ENCODE measurements at regions not wholly inside any gene's neighbourhood (a gene's known extent, or its start where the extent isn't known, plus 50 kb on each side); places are given as distances from the start of the nearest gene placed in this dataset.
"Not testable (repeated sequence)": the region's sequence is repeated elsewhere in the genome, so short reads cannot be mapped to it uniquely, and the experiment has no call there.

GRCh38 chr9:109976303-109976702 is 196.3 kb downstream of the PALM2AKAP2 start:
- Mint-ChIP-seq H3K36me3 (ENCODE audit: low read depth) (peaks cover 12% of the 10 kb centered on the region), H3K4me1 (ENCODE audit: low read depth) (peaks cover 59% of the 10 kb centered on the region), H3K4me3 (no peak overlapping the region), H3K9me3 (peaks cover 3% of the 10 kb centered on the region), H3K27me3 (ENCODE audit: low read depth) (no peaks in the 10 kb centered on the region), H3K27ac (no peak overlapping the region)

GRCh38 chr9:109977521-109977920 is 197.5 kb downstream of the PALM2AKAP2 start:
- no peaks in the 10 kb centered on the region for H3K27me3 Mint-ChIP-seq (ENCODE audit: low read depth)
- peaks cover 47% of the 10 kb centered on the region for H3K4me1 Mint-ChIP-seq (ENCODE audit: low read depth)
- peaks cover 10% of the 10 kb centered on the region for H3K9me3 Mint-ChIP-seq
- H3K27ac Mint-ChIP-seq = no peak overlapping the region
- H3K36me3 Mint-ChIP-seq (ENCODE audit: low read depth) = peaks cover 13% of the 10 kb centered on the region
- H3K4me3 Mint-ChIP-seq = no peak overlapping the region

- Mint-ChIP-seq H3K4me3 (no peak overlapping the region), H3K4me1 (ENCODE audit: low read depth) (peaks cover 14% of the 10 kb centered on the region), H3K36me3 (ENCODE audit: low read depth) (peaks cover 10% of the 10 kb centered on the region), H3K27me3 (ENCODE audit: low read depth) (no peaks in the 10 kb centered on the region), H3K9me3 (peaks cover 8% of the 10 kb centered on the region), H3K27ac (no peak overlapping the region)
Observed at GRCh38 chr9:109981091-109981490, 201.1 kb downstream of the PALM2AKAP2 start.

- Mint-ChIP-seq H3K27ac (no peak overlapping the region), H3K4me1 (ENCODE audit: low read depth) (peaks cover 10% of the 10 kb centered on the region), H3K27me3 (ENCODE audit: low read depth) (no peaks in the 10 kb centered on the region), H3K4me3 (no peak overlapping the region), H3K36me3 (ENCODE audit: low read depth) (peaks cover 26% of the 10 kb centered on the region), H3K9me3 (peaks cover 29% of the 10 kb centered on the region)
Observed at GRCh38 chr9:109986521-109986991, 206.6 kb downstream of the PALM2AKAP2 start.

- peaks cover 9% of the 10 kb centered on the region for H3K4me1 Mint-ChIP-seq (ENCODE audit: low read depth)
- no peak overlapping the region for H3K27ac Mint-ChIP-seq
- H3K27me3 Mint-ChIP-seq (ENCODE audit: low read depth) = no peaks in the 10 kb centered on the region
- peaks cover 23% of the 10 kb centered on the region for H3K9me3 Mint-ChIP-seq
- H3K4me3 Mint-ChIP-seq = no peak overlapping the region
- peaks cover 29% of the 10 kb centered on the region for H3K36me3 Mint-ChIP-seq (ENCODE audit: low read depth)
Observed at GRCh38 chr9:109989296-109989695, 209.3 kb downstream of the PALM2AKAP2 start.

GRCh38 chr9:109990541-109990940 is 210.5 kb downstream of the PALM2AKAP2 start:
- Mint-ChIP-seq H3K27me3 (ENCODE audit: low read depth) (no peaks in the 10 kb centered on the region), H3K4me3 (no peak overlapping the region), H3K27ac (no peak overlapping the region), H3K9me3 (peaks cover 30% of the 10 kb centered on the region), H3K4me1 (ENCODE audit: low read depth) (peaks cover 9% of the 10 kb centered on the region), H3K36me3 (ENCODE audit: low read depth) (peaks cover 36% of the 10 kb centered on the region)

GRCh38 chr9:109992293-109992692 is 212.3 kb downstream of the PALM2AKAP2 start:
- H3K9me3 Mint-ChIP-seq = peaks cover 36% of the 10 kb centered on the region
- H3K36me3 Mint-ChIP-seq (ENCODE audit: low read depth) = peaks cover 34% of the 10 kb centered on the region
- H3K27me3 Mint-ChIP-seq (ENCODE audit: low read depth) = no peaks in the 10 kb centered on the region
- H3K27ac Mint-ChIP-seq = no peak overlapping the region
- no peak overlapping the region for H3K4me3 Mint-ChIP-seq
- no peaks in the 10 kb centered on the region for H3K4me1 Mint-ChIP-seq (ENCODE audit: low read depth)

- Mint-ChIP-seq H3K27ac (no peak overlapping the region), H3K4me1 (ENCODE audit: low read depth) (no peaks in the 10 kb centered on the region), H3K27me3 (ENCODE audit: low read depth) (no peaks in the 10 kb centered on the region), H3K36me3 (ENCODE audit: low read depth) (peaks cover 26% of the 10 kb centered on the region), H3K9me3 (peaks cover 26% of the 10 kb centered on the region), H3K4me3 (no peak overlapping the region)
Observed at GRCh38 chr9:109993250-109993978, 213.4 kb downstream of the PALM2AKAP2 start.

GRCh38 chr9:109994141-109994540 is 213.8 kb downstream of the C9orf152 start:
- H3K36me3 Mint-ChIP-seq (ENCODE audit: low read depth) = peaks cover 21% of the 10 kb centered on the region
- H3K4me3 Mint-ChIP-seq = no peak overlapping the region
- peaks cover 19% of the 10 kb centered on the region for H3K9me3 Mint-ChIP-seq
- no peaks in the 10 kb centered on the region for H3K27me3 Mint-ChIP-seq (ENCODE audit: low read depth)
- H3K4me1 Mint-ChIP-seq (ENCODE audit: low read depth) = no peaks in the 10 kb centered on the region
- H3K27ac Mint-ChIP-seq = no peak overlapping the region

- peaks cover 27% of the 10 kb centered on the region for H3K36me3 Mint-ChIP-seq (ENCODE audit: low read depth)
- no peak overlapping the region for H3K27ac Mint-ChIP-seq
- peaks cover 24% of the 10 kb centered on the region for H3K9me3 Mint-ChIP-seq
- H3K27me3 Mint-ChIP-seq (ENCODE audit: low read depth) = no peaks in the 10 kb centered on the region
- no peaks in the 10 kb centered on the region for H3K4me1 Mint-ChIP-seq (ENCODE audit: low read depth)
- no peak overlapping the region for H3K4me3 Mint-ChIP-seq
Observed at GRCh38 chr9:109996936-109997580, 210.9 kb downstream of the C9orf152 start.

GRCh38 chr9:109997682-109998081 is 210.3 kb downstream of the C9orf152 start:
- H3K27me3 Mint-ChIP-seq (ENCODE audit: low read depth) = no peaks in the 10 kb centered on the region
- H3K27ac Mint-ChIP-seq = no peak overlapping the region
- H3K36me3 Mint-ChIP-seq (ENCODE audit: low read depth) = peaks cover 27% of the 10 kb centered on the region
- H3K4me1 Mint-ChIP-seq (ENCODE audit: low read depth) = no peaks in the 10 kb centered on the region
- H3K9me3 Mint-ChIP-seq = peaks cover 24% of the 10 kb centered on the region
- H3K4me3 Mint-ChIP-seq = no peak overlapping the region

GRCh38 chr9:110005521-110005920 is 202.4 kb downstream of the C9orf152 start:
- H3K27me3 Mint-ChIP-seq (ENCODE audit: low read depth) = not testable (repeated sequence)
- Mint-ChIP-seq H3K9me3 (peaks cover 28% of the 10 kb centered on the region), H3K4me1 (ENCODE audit: low read depth) (peaks cover 28% of the 10 kb centered on the region), H3K36me3 (ENCODE audit: low read depth) (peaks cover 26% of the 10 kb centered on the region), H3K27ac (peak overlapping the region; percentile 63), H3K4me3 (peak overlapping the region; percentile 41)

GRCh38 chr9:110006657-110007056 is 201.3 kb downstream of the C9orf152 start:
- H3K4me1 Mint-ChIP-seq (ENCODE audit: low read depth) = peaks cover 28% of the 10 kb centered on the region
- peak overlapping the region; percentile 41 for H3K4me3 Mint-ChIP-seq
- peaks cover 3% of the 10 kb centered on the region for H3K27me3 Mint-ChIP-seq (ENCODE audit: low read depth)
- peaks cover 22% of the 10 kb centered on the region for H3K36me3 Mint-ChIP-seq (ENCODE audit: low read depth)
- H3K27ac Mint-ChIP-seq = peak overlapping the region; percentile 32
- H3K9me3 Mint-ChIP-seq = peaks cover 20% of the 10 kb centered on the region

- peaks cover 4% of the 10 kb centered on the region for H3K27me3 Mint-ChIP-seq (ENCODE audit: low read depth)
- peaks cover 30% of the 10 kb centered on the region for H3K4me1 Mint-ChIP-seq (ENCODE audit: low read depth)
- peaks cover 20% of the 10 kb centered on the region for H3K36me3 Mint-ChIP-seq (ENCODE audit: low read depth)
- H3K9me3 Mint-ChIP-seq = peaks cover 19% of the 10 kb centered on the region
- no peak overlapping the region for H3K4me3 Mint-ChIP-seq
- no peak overlapping the region for H3K27ac Mint-ChIP-seq
Observed at GRCh38 chr9:110007477-110008270, 200.3 kb downstream of the C9orf152 start.

Measured in T-helper 1 cell treated with Interleukin-12 subunit alpha and Interleukin-12 subunit beta and Interleukin-4 antibody, amounts not matched to agents 30 μg/mL and 1 μg/mL, for 36 hours (primary cell).